HTR-8/SVneo (cell line): ENCODE measurements at regions not wholly inside any gene's neighbourhood (a gene's known extent, or its start where the extent isn't known, plus 50 kb on each side); places are given as distances from the start of the nearest gene placed in this dataset.

Experiments
- DNase-seq: peaks from one replicate; pipeline ENCODE4 v3.0.0; 2011; ENCODE audit warnings: low spot score, mixed read lengths; ENCODE audit not compliant: insufficient read length
- FAIRE-seq: peaks from 2 replicates; lab custom pipeline; 2011; peaks lifted over from hg19 to GRCh38; lab: Jason Lieb, UNC

- DNase-seq (no peak), FAIRE-seq (no peak)
These were observed 364.1 kb downstream of the RPS24 start for GRCh38 chr10:78397786-78398185.

GRCh38 chr10:78398382-78398781 is 364.7 kb downstream of the RPS24 start:
- DNase-seq (no peak), FAIRE-seq (no peak)

DNA sequence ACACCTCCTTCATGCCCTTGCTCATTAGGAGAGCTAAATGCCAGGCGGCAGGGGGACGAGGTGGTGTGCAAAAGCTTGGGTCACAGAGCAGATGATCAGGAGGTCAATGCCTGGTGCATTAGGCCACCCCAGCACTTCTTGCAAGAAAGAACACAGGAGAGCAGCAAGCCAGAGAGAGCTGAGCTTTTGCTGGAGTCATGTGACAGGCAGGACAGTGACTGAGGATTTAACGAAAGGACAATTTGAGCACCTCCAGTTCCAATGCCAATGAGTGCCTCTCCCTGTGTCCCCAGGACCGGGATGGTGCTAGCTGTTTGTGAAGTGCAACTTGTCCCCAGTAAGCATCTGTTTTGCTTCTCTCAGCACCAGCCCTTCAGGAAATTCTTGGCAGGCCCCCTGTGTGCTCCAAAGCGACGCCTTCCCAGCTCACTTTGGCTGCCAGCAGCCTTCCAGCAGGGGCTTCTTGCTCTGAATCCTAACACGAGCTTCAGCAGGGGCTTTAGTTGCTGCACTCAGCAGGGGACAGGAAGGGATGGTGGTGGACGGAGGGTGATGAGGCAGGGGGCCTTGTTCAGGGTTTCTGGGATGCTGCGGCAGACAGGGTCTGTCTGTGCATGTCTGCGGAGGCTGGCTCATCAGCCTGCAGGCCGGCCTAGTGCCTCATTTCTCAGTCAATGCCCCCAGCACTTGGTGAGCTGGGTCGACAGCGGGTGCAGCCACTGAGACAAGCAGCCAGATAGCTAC is 368.1 kb downstream of the RPS24 start:
- FAIRE-seq (no peak), DNase-seq (no peak)

- FAIRE-seq = no peak
- no peak for DNase-seq
These were observed 368.9 kb downstream of the RPS24 start for GRCh38 chr10:78402591-78402990.

DNA sequence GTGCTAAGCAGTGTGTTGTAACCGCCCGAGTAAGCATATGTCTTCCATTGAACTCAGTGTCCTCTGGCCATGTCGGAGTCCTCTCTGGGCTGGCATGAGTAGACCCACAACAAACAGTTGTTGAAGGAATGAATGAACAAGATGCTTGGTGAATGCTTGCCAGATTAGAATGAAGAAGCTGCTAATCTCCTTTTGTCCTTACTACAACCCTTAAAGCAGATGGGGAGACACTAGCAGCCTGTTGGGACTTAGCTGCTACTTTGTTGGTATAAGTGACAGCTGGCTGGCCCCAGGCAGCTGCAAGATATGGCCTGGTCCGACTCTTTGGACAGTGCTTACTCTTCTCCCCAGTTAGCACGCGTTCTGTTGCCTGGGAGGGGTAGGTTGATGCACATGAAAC is 370.1 kb downstream of the RPS24 start:
- no peak for DNase-seq
- no peak for FAIRE-seq

GRCh38 chr10:78404296-78404695 is 370.6 kb downstream of the RPS24 start:
- DNase-seq (no peak), FAIRE-seq (no peak)

DNA sequence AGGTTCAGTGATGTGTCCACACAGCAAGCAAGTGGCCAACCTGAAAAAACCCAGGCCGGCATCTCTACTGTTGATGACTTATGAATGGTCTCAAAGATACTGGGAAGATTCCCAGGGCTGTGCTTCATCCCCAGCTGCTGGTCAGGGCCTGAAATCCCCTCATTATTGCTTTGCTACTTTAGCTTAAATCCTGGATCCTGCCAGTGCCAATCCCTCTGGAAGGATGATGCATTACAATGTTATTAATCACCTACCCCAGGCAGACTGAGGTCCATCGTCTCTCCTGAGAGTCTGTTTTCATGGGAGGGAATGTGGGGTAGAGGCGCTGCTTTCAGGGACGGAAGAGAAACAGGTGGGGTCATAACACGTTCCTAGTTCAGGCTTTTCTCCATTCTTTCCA is 371.6 kb downstream of the RPS24 start:
- no peak for FAIRE-seq
- no peak for DNase-seq

GRCh38 chr10:78405736-78406135 is 372.1 kb downstream of the RPS24 start:
- FAIRE-seq (no peak), DNase-seq (no peak)

- DNase-seq (no peak), FAIRE-seq (no peak)
These were observed 373.0 kb downstream of the RPS24 start for GRCh38 chr10:78406648-78407008.

DNA sequence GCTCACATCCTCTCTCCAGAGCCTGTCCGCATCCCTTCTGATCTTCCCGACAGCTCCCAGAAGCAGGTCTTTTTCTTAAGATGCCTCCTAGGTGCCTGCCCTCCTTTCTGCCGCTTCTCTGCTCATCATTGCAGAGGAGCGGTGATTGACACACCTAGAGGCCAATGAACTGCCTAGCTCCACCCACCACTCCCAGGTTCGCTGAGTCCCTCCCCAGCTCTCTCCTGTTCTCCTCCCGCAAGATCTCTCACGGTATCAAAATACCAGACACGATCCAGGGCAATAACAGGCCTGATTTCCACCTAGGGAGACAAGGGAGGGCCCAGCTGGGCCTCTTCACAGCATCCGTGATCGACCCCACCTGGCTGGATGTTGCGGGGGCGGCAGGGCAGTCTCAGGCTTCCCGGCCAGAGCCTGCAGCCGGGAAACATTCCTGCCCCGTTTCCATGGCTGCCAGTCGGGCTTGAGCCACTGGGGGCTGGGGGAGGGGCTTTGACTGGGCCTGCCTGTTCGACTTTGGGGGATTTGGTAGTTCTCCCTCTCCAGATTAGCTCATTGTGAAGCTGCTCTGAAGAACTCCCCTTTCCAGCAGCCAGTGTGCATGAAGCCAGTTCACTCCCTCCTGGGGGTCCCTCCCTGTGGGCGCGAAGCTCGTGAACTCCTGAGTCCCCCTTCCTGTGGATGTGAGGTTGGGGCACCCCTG is 373.5 kb downstream of the RPS24 start:
- FAIRE-seq (peak; percentile 4), DNase-seq (peak; percentile 93)

DNA sequence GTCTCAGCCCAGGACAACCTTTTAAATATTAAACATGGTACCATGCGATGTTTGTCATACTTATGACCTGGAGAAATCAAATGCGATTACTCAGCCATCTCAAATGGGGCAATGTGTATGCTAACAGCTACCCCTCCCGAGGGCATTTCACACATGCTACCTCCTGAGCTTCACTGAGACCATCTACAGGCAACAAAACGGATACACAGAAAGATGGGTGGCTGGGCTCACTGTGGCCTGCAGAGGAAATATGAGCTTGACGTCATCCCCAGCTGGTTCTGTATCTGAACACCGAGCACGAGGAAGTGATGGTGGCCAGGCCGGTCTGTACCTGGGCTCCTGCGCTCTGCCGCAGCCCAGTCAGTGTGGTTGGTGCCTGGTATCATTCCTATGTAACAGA is 374.3 kb downstream of the RPS24 start:
- no peak for FAIRE-seq
- no peak for DNase-seq

- no peak for FAIRE-seq
- DNase-seq = no peak
These were observed 375.2 kb downstream of the RPS24 start for GRCh38 chr10:78408671-78409472.

GRCh38 chr10:78410046-78410965 is 376.6 kb downstream of the RPS24 start:
- DNase-seq (no peak), FAIRE-seq (no peak)

DNA sequence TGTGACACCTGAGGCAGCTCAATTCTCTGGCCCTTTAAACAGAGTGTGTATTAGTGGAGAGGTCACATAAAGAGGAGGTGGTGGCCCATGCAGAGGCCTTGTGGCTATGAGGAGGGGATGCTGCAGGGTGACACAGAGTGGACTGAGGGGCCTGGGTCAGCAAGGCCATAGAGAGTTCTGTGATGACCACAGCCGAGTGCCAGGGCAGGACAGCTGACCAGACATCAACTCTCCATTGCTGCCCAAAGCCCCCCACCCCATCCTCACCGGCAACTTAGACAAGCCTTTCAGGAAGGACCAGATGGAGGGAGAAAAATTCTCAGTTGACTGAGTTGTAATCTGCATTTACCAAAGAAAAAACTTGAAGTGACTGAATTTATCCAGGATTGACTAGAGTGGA is 378.1 kb downstream of the RPS24 start:
- FAIRE-seq (no peak), DNase-seq (no peak)

DNA sequence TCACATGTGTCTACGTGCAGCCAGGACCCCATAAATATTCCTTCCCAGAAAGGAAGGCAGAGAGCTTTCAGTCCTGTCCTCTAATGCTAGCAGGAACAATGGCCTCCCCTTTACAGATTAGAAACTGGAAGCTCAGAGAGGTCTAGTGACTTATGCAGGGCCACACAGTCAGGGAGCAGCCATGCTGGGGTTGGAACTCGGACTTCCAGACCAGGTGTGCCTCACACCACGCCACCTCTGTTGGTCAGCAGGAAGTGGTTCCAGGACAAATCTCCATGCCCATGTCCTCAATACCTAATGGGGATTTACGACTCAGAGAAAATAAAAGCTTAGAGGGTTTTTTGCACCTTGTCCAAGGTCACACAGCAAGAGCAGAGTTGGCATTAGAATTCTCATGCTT is 378.9 kb downstream of the RPS24 start:
- FAIRE-seq = no peak
- DNase-seq = no peak

- no peak for DNase-seq
- no peak for FAIRE-seq
These were observed 379.7 kb downstream of the RPS24 start for GRCh38 chr10:78413076-78414055.

DNA sequence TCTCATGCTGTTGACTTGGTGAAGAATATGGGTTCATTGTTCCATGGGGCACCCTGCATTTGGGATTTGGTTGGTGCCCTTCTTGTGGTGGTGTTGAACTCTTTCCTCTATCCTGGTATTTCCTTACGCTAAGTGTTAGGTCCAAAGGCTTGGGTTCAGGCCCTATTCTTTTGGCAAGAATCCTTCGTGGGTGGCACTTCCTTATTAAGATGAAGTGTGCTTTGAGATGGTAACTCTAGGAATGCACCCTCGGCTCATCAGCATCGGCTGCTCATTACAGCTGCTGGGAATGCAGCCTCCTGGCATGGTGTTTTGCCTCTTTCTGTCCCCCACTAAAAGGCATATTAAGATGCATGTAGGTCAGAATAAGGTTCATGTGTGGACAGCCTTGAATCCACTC is 380.7 kb downstream of the RPS24 start:
- no peak for DNase-seq
- no peak for FAIRE-seq

- no peak for FAIRE-seq
These were observed 381.4 kb downstream of the RPS24 start for GRCh38 chr10:78415111-78415510.

More at GRCh38 chr10:78415111-78415510, 381.4 kb downstream of the RPS24 start:
- DNase-seq = no peak
